A549 (cell line): ENCODE measurements at regions not wholly inside any gene's neighbourhood (a gene's known extent, or its start where the extent isn't known, plus 50 kb on each side); places are given as distances from the start of the nearest gene placed in this dataset.
"Not testable (repeated sequence)": the region's sequence is repeated elsewhere in the genome, so short reads cannot be mapped to it uniquely, and the experiment has no call there.

Experiments used
- TF ChIP-seq, protein P1 (sequence below): fragments of 250-450 bp; sonication (Bioruptor Pico); IDR thresholded peaks from 2 replicates; pipeline ENCODE4 v1.5.0; 2021; ENCODE audit warnings: mild to moderate bottlenecking, moderate library complexity, borderline replicate concordance
- TF ChIP-seq, protein P2 (sequence below): fragments of >200 bp; sonication (Bioruptor Twin); formaldehyde crosslinking; IDR thresholded peaks from 3 replicates; pipeline ENCODE4 v1.5.1; 2016

DNA sequence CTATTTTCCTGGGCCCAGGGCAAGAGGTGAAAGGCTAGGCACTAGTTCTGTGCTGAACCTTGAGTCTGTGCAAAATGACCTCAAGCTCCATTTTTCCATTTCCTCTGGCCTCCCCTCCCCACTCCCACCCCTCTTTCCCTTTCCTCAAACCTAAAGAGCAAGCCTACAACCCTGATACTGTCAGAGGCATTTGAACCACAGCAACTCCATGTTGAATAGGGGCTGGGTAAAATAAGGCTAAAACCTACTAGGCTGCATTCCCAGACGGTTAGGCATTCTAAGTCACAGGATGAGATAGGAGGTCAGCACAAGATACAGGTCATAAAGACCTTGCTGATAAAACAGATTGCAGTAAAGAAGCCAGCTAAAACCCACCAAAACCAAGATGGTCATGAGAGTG is 71.9 kb upstream of the NDP start:
- TF ChIP-seq, protein P1, sequence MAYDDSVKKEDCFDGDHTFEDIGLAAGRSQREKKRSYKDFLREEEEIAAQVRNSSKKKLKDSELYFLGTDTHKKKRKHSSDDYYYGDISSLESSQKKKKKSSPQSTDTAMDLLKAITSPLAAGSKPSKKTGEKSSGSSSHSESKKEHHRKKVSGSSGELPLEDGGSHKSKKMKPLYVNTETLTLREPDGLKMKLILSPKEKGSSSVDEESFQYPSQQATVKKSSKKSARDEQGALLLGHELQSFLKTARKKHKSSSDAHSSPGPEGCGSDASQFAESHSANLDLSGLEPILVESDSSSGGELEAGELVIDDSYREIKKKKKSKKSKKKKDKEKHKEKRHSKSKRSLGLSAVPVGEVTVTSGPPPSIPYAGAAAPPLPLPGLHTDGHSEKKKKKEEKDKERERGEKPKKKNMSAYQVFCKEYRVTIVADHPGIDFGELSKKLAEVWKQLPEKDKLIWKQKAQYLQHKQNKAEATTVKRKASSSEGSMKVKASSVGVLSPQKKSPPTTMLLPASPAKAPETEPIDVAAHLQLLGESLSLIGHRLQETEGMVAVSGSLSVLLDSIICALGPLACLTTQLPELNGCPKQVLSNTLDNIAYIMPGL (CRISPR knock-in tag): not testable (repeated sequence)
- TF ChIP-seq, protein P2, sequence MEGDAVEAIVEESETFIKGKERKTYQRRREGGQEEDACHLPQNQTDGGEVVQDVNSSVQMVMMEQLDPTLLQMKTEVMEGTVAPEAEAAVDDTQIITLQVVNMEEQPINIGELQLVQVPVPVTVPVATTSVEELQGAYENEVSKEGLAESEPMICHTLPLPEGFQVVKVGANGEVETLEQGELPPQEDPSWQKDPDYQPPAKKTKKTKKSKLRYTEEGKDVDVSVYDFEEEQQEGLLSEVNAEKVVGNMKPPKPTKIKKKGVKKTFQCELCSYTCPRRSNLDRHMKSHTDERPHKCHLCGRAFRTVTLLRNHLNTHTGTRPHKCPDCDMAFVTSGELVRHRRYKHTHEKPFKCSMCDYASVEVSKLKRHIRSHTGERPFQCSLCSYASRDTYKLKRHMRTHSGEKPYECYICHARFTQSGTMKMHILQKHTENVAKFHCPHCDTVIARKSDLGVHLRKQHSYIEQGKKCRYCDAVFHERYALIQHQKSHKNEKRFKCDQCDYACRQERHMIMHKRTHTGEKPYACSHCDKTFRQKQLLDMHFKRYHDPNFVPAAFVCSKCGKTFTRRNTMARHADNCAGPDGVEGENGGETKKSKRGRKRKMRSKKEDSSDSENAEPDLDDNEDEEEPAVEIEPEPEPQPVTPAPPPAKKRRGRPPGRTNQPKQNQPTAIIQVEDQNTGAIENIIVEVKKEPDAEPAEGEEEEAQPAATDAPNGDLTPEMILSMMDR: not testable (repeated sequence)
